GM20431 (cell line): ENCODE measurements at regions not wholly inside any gene's neighbourhood (a gene's known extent, or its start where the extent isn't known, plus 50 kb on each side); places are given as distances from the start of the nearest gene placed in this dataset.
"Not testable (repeated sequence)": the region's sequence is repeated elsewhere in the genome, so short reads cannot be mapped to it uniquely, and the experiment has no call there.

Experiments
- in situ Hi-C: fragments of 300-500 bp; cut with MseI, MboI; formaldehyde crosslinking; loops from one replicate; pipeline ENCODE4 v1.15.0; 2020; ENCODE audit warnings: low sequenced_read_pairs; ENCODE audit not compliant: unreplicated experiment

GRCh38 chr2:208671284-208671683 lies 264.7 kb downstream of the PTH2R start:
- in situ Hi-C loops = no loop called here

GRCh38 chr2:208671886-208672680 lies 265.5 kb downstream of the PTH2R start:
- in situ Hi-C loops = no loop called here

- in situ Hi-C loops = no loop called here
Observed at GRCh38 chr2:208673631-208674030, 267.0 kb downstream of the PTH2R start.

- in situ Hi-C loops = no loop called here
Observed at GRCh38 chr2:208674919-208675318, 268.3 kb downstream of the PTH2R start.

- in situ Hi-C loops = not testable (repeated sequence)
Observed at GRCh38 chr2:208685929-208686328, 279.3 kb downstream of the PTH2R start.

GRCh38 chr2:208686665-208687064 lies 280.1 kb downstream of the PTH2R start:
- in situ Hi-C loops = no loop called here

GRCh38 chr2:208687720-208688119 lies 281.1 kb downstream of the PTH2R start:
- in situ Hi-C loops = not testable (repeated sequence)

- in situ Hi-C loops = no loop called here
Observed at GRCh38 chr2:208698114-208698513, 291.5 kb downstream of the PTH2R start.

- in situ Hi-C loops = no loop called here
Observed at GRCh38 chr2:208708486-208708885, 301.9 kb downstream of the PTH2R start.

GRCh38 chr2:208711598-208711997 lies 305.0 kb downstream of the PTH2R start:
- in situ Hi-C loops = no loop called here

- in situ Hi-C loops = no loop called here
Observed at GRCh38 chr2:208713066-208713745, 306.6 kb downstream of the PTH2R start.

GRCh38 chr2:208718828-208719227 lies 312.2 kb downstream of the PTH2R start:
- in situ Hi-C loops = no loop called here

GRCh38 chr2:208722731-208723130 lies 316.1 kb downstream of the PTH2R start:
- in situ Hi-C loops = no loop called here

GRCh38 chr2:208725280-208725679 lies 318.7 kb downstream of the PTH2R start:
- in situ Hi-C loops = no loop called here

- in situ Hi-C loops = no loop called here
Observed at GRCh38 chr2:208726242-208726641, 319.6 kb downstream of the PTH2R start.

- in situ Hi-C loops = not testable (repeated sequence)
Observed at GRCh38 chr2:208751663-208752415, 345.2 kb downstream of the PTH2R start.

GRCh38 chr2:208757364-208757763 lies 350.8 kb downstream of the PTH2R start:
- in situ Hi-C loops = no loop called here

GRCh38 chr2:208773074-208773473 lies 366.5 kb downstream of the PTH2R start:
- in situ Hi-C loops = not testable (repeated sequence)

- in situ Hi-C loops = no loop called here
Observed at GRCh38 chr2:208781166-208781565, 374.6 kb downstream of the PTH2R start.

GRCh38 chr2:208782097-208782496 lies 375.5 kb downstream of the PTH2R start:
- in situ Hi-C loops = no loop called here

- in situ Hi-C loops = no loop called here
Observed at GRCh38 chr2:208783184-208783583, 376.6 kb downstream of the PTH2R start.
